ENCODE measurements at regions not wholly inside any gene's neighbourhood (a gene's known extent, or its start where the extent isn't known, plus 50 kb on each side); places are given as distances from the start of the nearest gene placed in this dataset.

DNA sequence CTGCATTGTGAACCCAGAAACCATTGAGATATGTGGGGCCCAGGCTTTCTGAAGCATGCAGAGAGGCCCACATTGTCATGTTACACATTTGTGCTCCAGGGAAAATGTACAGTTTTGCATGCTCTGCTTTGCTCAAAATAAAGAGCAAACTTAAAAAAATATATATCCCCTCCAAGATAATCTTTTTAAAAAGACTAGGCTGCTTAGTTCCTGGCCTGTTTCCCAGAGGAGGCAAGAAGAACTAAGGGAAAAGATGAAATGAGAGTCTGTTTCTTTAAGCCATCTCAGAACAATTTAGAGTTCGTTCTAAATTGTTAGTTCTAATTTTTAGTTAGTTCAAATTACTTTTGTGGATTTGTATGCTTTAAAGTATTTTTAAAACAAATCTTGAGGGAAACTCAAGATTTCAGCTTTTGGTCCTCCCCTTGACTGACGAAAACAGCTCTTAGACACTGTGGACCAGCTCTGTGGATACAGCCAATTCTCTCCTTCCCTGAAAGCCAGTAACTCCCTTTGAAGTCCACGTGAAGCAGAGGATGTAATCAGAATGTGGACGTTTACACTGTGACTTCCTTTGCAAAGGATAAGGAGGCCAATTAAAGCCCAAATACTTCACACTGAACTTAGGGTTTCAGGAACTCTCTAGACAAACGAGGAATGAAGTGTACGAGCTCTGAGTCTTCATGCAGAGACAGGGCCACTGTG is 84.7 kb downstream of the CD164 start:
- Histone ChIP-seq H3K4me2 (ENCODE audit: low read length) (no peak overlapping the region), H3K9me3 (ENCODE audit: low read length) (no peaks in the 10 kb centered on the region), H4K20me1 (ENCODE audit: insufficient read depth) (no peaks in the 10 kb centered on the region), H2AFZ (ENCODE audit: low read depth, low read length) (no peak overlapping the region), H3K4me3 (ENCODE audit: low read length) (no peak overlapping the region), H3K9ac (ENCODE audit: low read length) (no peak overlapping the region), H3K27me3 (ENCODE audit: insufficient read depth, low read depth, low read length) (no peaks in the 10 kb centered on the region), H3K9me2 (ENCODE audit: insufficient read depth, low read length) (no peaks in the 10 kb centered on the region), H3K79me2 (replicated peaks; ENCODE audit: insufficient read depth, low read length) (no peaks in the 10 kb centered on the region), H3F3A (ENCODE audit: insufficient read depth, low read length, poor library complexity, severe bottlenecking) (no peaks in the 10 kb centered on the region), H3K27ac (ENCODE audit: low read length) (no peak overlapping the region), H3K36me3 (ENCODE audit: insufficient read depth, low read length) (no peaks in the 10 kb centered on the region)
- TF ChIP-seq, protein P1, sequence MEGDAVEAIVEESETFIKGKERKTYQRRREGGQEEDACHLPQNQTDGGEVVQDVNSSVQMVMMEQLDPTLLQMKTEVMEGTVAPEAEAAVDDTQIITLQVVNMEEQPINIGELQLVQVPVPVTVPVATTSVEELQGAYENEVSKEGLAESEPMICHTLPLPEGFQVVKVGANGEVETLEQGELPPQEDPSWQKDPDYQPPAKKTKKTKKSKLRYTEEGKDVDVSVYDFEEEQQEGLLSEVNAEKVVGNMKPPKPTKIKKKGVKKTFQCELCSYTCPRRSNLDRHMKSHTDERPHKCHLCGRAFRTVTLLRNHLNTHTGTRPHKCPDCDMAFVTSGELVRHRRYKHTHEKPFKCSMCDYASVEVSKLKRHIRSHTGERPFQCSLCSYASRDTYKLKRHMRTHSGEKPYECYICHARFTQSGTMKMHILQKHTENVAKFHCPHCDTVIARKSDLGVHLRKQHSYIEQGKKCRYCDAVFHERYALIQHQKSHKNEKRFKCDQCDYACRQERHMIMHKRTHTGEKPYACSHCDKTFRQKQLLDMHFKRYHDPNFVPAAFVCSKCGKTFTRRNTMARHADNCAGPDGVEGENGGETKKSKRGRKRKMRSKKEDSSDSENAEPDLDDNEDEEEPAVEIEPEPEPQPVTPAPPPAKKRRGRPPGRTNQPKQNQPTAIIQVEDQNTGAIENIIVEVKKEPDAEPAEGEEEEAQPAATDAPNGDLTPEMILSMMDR (IDR thresholded peaks at IDR 0.05; ENCODE audit: poor library complexity, severe bottlenecking): no peak
- no peak for TF ChIP-seq EZH2 (IDR thresholded peaks at IDR 0.05; ENCODE audit: borderline replicate concordance, insufficient read depth, low read length, poor library complexity, severe bottlenecking)
- TF ChIP-seq RAD21 (conservative IDR thresholded peaks at IDR 0.05): no peak
- TF ChIP-seq REST (IDR thresholded peaks at IDR 0.05; ENCODE audit: borderline replicate concordance): no peak
- no peak for TF ChIP-seq MXI1 (conservative IDR thresholded peaks at IDR 0.05; ENCODE audit: poor library complexity, severe bottlenecking)
- no peak for TF ChIP-seq POLR2AphosphoS5 (IDR thresholded peaks at IDR 0.05)
- no peak for TF ChIP-seq EP300 (conservative IDR thresholded peaks at IDR 0.05; ENCODE audit: poor library complexity, severe bottlenecking)
- no peak for TF ChIP-seq SMC3 (conservative IDR thresholded peaks at IDR 0.05; ENCODE audit: poor library complexity)
- TF ChIP-seq TAF1 (IDR thresholded peaks at IDR 0.05; ENCODE audit: low read depth): no peak

- Histone ChIP-seq H3K27me3 (ENCODE audit: insufficient read depth, low read depth, low read length) (no peaks in the 10 kb centered on the region), H3F3A (ENCODE audit: insufficient read depth, low read length, poor library complexity, severe bottlenecking) (no peaks in the 10 kb centered on the region), H3K27ac (ENCODE audit: low read length) (no peak overlapping the region), H3K4me2 (ENCODE audit: low read length) (no peak overlapping the region), H3K9ac (ENCODE audit: low read length) (no peak overlapping the region), H3K36me3 (ENCODE audit: insufficient read depth, low read length) (no peaks in the 10 kb centered on the region), H3K9me3 (ENCODE audit: low read length) (no peaks in the 10 kb centered on the region), H4K20me1 (ENCODE audit: insufficient read depth) (no peaks in the 10 kb centered on the region), H3K4me3 (ENCODE audit: low read length) (no peak overlapping the region), H2AFZ (ENCODE audit: low read depth, low read length) (no peak overlapping the region), H3K9me2 (ENCODE audit: insufficient read depth, low read length) (no peaks in the 10 kb centered on the region), H3K79me2 (replicated peaks; ENCODE audit: insufficient read depth, low read length) (no peaks in the 10 kb centered on the region)
- TF ChIP-seq REST (IDR thresholded peaks at IDR 0.05; ENCODE audit: borderline replicate concordance): no peak
- no peak for TF ChIP-seq EZH2 (IDR thresholded peaks at IDR 0.05; ENCODE audit: borderline replicate concordance, insufficient read depth, low read length, poor library complexity, severe bottlenecking)
- TF ChIP-seq SMC3 (conservative IDR thresholded peaks at IDR 0.05; ENCODE audit: poor library complexity): no peak
- no peak for TF ChIP-seq TAF1 (IDR thresholded peaks at IDR 0.05; ENCODE audit: low read depth)
- TF ChIP-seq POLR2AphosphoS5 (IDR thresholded peaks at IDR 0.05): no peak
- TF ChIP-seq EP300 (conservative IDR thresholded peaks at IDR 0.05; ENCODE audit: poor library complexity, severe bottlenecking): no peak
- TF ChIP-seq RAD21 (conservative IDR thresholded peaks at IDR 0.05): no peak
- TF ChIP-seq MXI1 (conservative IDR thresholded peaks at IDR 0.05; ENCODE audit: poor library complexity, severe bottlenecking): no peak
- TF ChIP-seq, protein P1 (IDR thresholded peaks at IDR 0.05; ENCODE audit: poor library complexity, severe bottlenecking): no peak
Measured at GRCh38 chr6:109296971-109297372, 85.3 kb downstream of the CD164 start.

All from neural cell (in vitro differentiated cells).